H1 (cell line): ENCODE measurements at regions not wholly inside any gene's neighbourhood (a gene's known extent, or its start where the extent isn't known, plus 50 kb on each side); places are given as distances from the start of the nearest gene placed in this dataset.

Experiments
- CTCF ChIA-PET: fragments of 300-600 bp; sonication (Branson Sonifier 250); formaldehyde crosslinking; loops from one replicate; lab custom pipeline; 2021; ENCODE audit not compliant: partially characterized antibody; lab: Charles Lee
- POLR2A ChIA-PET: fragments of 300-600 bp; sonication (Branson Sonifier 250); formaldehyde crosslinking; loops from one replicate; lab custom pipeline; 2021; ENCODE audit warnings: inconsistent platforms; ENCODE audit not compliant: partially characterized antibody; lab: Charles Lee
- DNase-seq, 2 experiments: peaks; one replicate each; pipeline versions ENCODE4 v3.0.0 to v3.0.0-alpha.2; 2010 to 2022; ENCODE audit warnings: low spot score in 2 of 2, low read depth in 1 of 2, mixed read lengths in 1 of 2
- FAIRE-seq: peaks from 2 replicates; lab custom pipeline; 2011; peaks lifted over from hg19 to GRCh38; lab: Jason Lieb, UNC
- H2AFZ ChIP-seq: 2 replicates; pipeline ENCODE4 v1.8.1; 2012; ENCODE audit warnings: low read length, inconsistent platforms
- H2AK5ac ChIP-seq: 2 replicates; pipeline ENCODE4 v1.6.1; 2013; ENCODE audit warnings: low read depth, low read length
- H2BK120ac ChIP-seq: replicated peaks from 2 replicates; pipeline ENCODE3; 2013; ENCODE audit warnings: low read depth, low read length, inconsistent platforms
- H2BK12ac ChIP-seq: 2 replicates; pipeline ENCODE4 v1.6.1; 2013; ENCODE audit warnings: low read depth, low read length
- H2BK15ac ChIP-seq: 2 replicates; pipeline ENCODE4 v1.6.1; 2013; ENCODE audit warnings: low read length
- H2BK20ac ChIP-seq: 2 replicates; pipeline ENCODE4 v1.6.1; 2013; ENCODE audit warnings: low read length
- H2BK5ac ChIP-seq: 2 replicates; pipeline ENCODE4 v1.6.1; 2013; ENCODE audit warnings: low read depth, low read length
- H3K14ac ChIP-seq: 2 replicates; pipeline ENCODE4 v1.6.1; 2013; ENCODE audit warnings: inconsistent platforms; ENCODE audit not compliant: insufficient read length
- H3K18ac ChIP-seq: 2 replicates; pipeline ENCODE4 v1.6.1; 2013; ENCODE audit warnings: low read length; ENCODE audit errors: extremely low read depth
- H3K23ac ChIP-seq: 2 replicates; pipeline ENCODE4 v1.6.1; 2013; ENCODE audit warnings: inconsistent platforms; ENCODE audit not compliant: insufficient read length
- H3K23me2 ChIP-seq: 2 replicates; pipeline ENCODE4 v1.6.1; 2013; ENCODE audit warnings: low read depth, low read length
- H3K27ac ChIP-seq: 2 replicates; pipeline ENCODE4 v1.6.1; 2011; ENCODE audit warnings: low read depth, low read length, inconsistent platforms
- H3K27me3 ChIP-seq, 4 experiments: replicated peaks in 1 of 4; 1 replicate in 1 of 4; 2 replicates in 3 of 4; pipeline versions ENCODE4 v1.6.1 to v1.8.1; 2011 to 2013; ENCODE audit warnings: low read length in 3 of 4, mild to moderate bottlenecking in 3 of 4, inconsistent platforms in 2 of 4, mixed read lengths in 2 of 4, moderate library complexity in 1 of 4; ENCODE audit not compliant: control insufficient read depth in 3 of 4, insufficient read depth in 3 of 4; ENCODE audit errors: extremely low read depth in 1 of 4
- H3K36me3 ChIP-seq, 4 experiments: 2 replicates each; pipeline versions ENCODE4 v1.6.1 to v1.8.1; 2011 to 2013; ENCODE audit warnings: mild to moderate bottlenecking in 4 of 4, low read length in 3 of 4, moderate library complexity in 2 of 4, control low read depth in 1 of 4, inconsistent platforms in 1 of 4; ENCODE audit not compliant: insufficient read depth in 4 of 4, control insufficient read depth in 2 of 4
- H3K4ac ChIP-seq: replicated peaks from 2 replicates; pipeline ENCODE3; 2013; ENCODE audit warnings: low read length, low read depth, mixed read lengths, inconsistent platforms; ENCODE audit not compliant: insufficient read length
- H3K4me1 ChIP-seq, 4 experiments: replicated peaks in 1 of 4; 1 replicate in 1 of 4; 2 replicates in 3 of 4; pipeline versions ENCODE4 v1.6.1 to v1.8.1; 2011 to 2013; ENCODE audit warnings: low read length in 3 of 4, inconsistent platforms in 2 of 4, mixed read lengths in 1 of 4; ENCODE audit not compliant: insufficient read depth in 4 of 4, control insufficient read depth in 3 of 4
- H3K4me2 ChIP-seq, 2 experiments: 2 replicates each; pipeline versions ENCODE4 v1.6.1 to v1.8.1; 2011 to 2013; ENCODE audit warnings: low read depth in 2 of 2, low read length in 2 of 2, control low read depth in 1 of 2, inconsistent platforms in 1 of 2, mild to moderate bottlenecking in 1 of 2; ENCODE audit not compliant: insufficient read depth in 1 of 2
- H3K4me3 ChIP-seq, 4 experiments: fragments of 200-600, 300-600 bp in 1 of 4; sonication (generic), shearing (Covaris generic), sonication (Bioruptor Twin) in 1 of 4; 2 replicates each; pipeline versions ENCODE4 v1.5.1 to v1.8.1; 2011 to 2016; ENCODE audit warnings: low read length in 4 of 4, low read depth in 3 of 4, control low read depth in 2 of 4, inconsistent platforms in 2 of 4, mild to moderate bottlenecking in 2 of 4, mixed read lengths in 1 of 4, moderate library complexity in 1 of 4; ENCODE audit not compliant: insufficient read depth in 2 of 4; ENCODE audit errors: extremely low read depth in 1 of 4
- H3K56ac ChIP-seq: replicated peaks from 2 replicates; pipeline ENCODE3; 2013; ENCODE audit warnings: low read depth, mild to moderate bottlenecking, mixed read lengths, low read length, inconsistent platforms; ENCODE audit not compliant: insufficient read length
- H3K79me1 ChIP-seq: 2 replicates; pipeline ENCODE4 v1.6.1; 2013; ENCODE audit warnings: low read depth, low read length, control low read depth
- H3K79me2 ChIP-seq, 2 experiments: 2 replicates each; pipeline versions ENCODE4 v1.6.1 to v1.8.1; 2012 to 2013; ENCODE audit warnings: low read length in 2 of 2, mild to moderate bottlenecking in 2 of 2, inconsistent platforms in 1 of 2; ENCODE audit not compliant: insufficient read depth in 2 of 2, control insufficient read depth in 1 of 2
- H3K9ac ChIP-seq, 4 experiments: replicated peaks in 1 of 4; 1 replicate in 1 of 4; 2 replicates in 3 of 4; pipeline versions ENCODE4 v1.6.1 to v1.8.1; 2011 to 2013; ENCODE audit warnings: low read depth in 3 of 4, low read length in 3 of 4, control low read depth in 2 of 4, mild to moderate bottlenecking in 2 of 4, moderate library complexity in 2 of 4, inconsistent platforms in 1 of 4; ENCODE audit errors: extremely low read depth in 1 of 4
- H3K9me3 ChIP-seq, 2 experiments: 2 replicates each; pipeline versions ENCODE4 v1.6.1 to v1.8.1; 2012 to 2013; ENCODE audit warnings: mild to moderate bottlenecking in 2 of 2, moderate library complexity in 2 of 2, control low read depth in 1 of 2, inconsistent platforms in 1 of 2, low read depth in 1 of 2, low read length in 1 of 2, mixed read lengths in 1 of 2; ENCODE audit not compliant: insufficient read depth in 2 of 2
- H4K20me1 ChIP-seq, 2 experiments: replicated peaks in 1 of 2; 2 replicates each; pipeline versions ENCODE3 to v1.8.1; 2011 to 2013; ENCODE audit warnings: inconsistent platforms in 2 of 2, low read length in 2 of 2, mild to moderate bottlenecking in 1 of 2; ENCODE audit not compliant: insufficient read depth in 2 of 2, control insufficient read depth in 1 of 2
- H4K5ac ChIP-seq: 2 replicates; pipeline ENCODE4 v1.6.1; 2013; ENCODE audit warnings: low read length, low read depth, mixed read lengths, inconsistent platforms; ENCODE audit not compliant: insufficient read length
- H4K8ac ChIP-seq: 2 replicates; pipeline ENCODE4 v1.8.0; 2013; ENCODE audit warnings: mild to moderate bottlenecking, moderate library complexity, low read length, inconsistent platforms; ENCODE audit not compliant: insufficient read depth; ENCODE audit errors: extremely low read depth
- H4K91ac ChIP-seq: replicated peaks from 2 replicates; pipeline ENCODE3; 2013; ENCODE audit warnings: low read length, mixed read lengths, inconsistent platforms; ENCODE audit not compliant: insufficient read length
- CBX5 ChIP-seq: fragments of 300-800, 300-1000 bp; sonication (generic); IDR thresholded peaks from 2 replicates; pipeline ENCODE4 v1.7.1; 2016; ENCODE audit warnings: antibody characterized with exemption, low read length, low read depth
- EGR1 ChIP-seq: IDR thresholded peaks from 2 replicates; pipeline ENCODE4 v1.6.1; 2011; ENCODE audit warnings: low read depth, low read length, borderline replicate concordance
- KDM1A ChIP-seq: fragments of 200-600, 300-600 bp; sonication (generic); IDR thresholded peaks from 2 replicates; pipeline ENCODE4 v1.7.1; 2016; ENCODE audit warnings: mild to moderate bottlenecking, low read length, borderline replicate concordance
- KDM4A ChIP-seq: IDR thresholded peaks from one replicate; pipeline ENCODE4 v1.7.1; 2012; ENCODE audit warnings: low read depth, mild to moderate bottlenecking, moderate library complexity, low read length, inconsistent platforms; ENCODE audit not compliant: severe bottlenecking
- NANOG ChIP-seq: IDR thresholded peaks from 2 replicates; pipeline ENCODE4 v1.6.1; 2011; ENCODE audit warnings: low read length, low read depth, mild to moderate bottlenecking, inconsistent platforms; ENCODE audit not compliant: insufficient read depth, poor library complexity, severe bottlenecking
- PHF8 ChIP-seq: fragments of 200-600 bp; sonication (generic); conservative IDR thresholded peaks from 2 replicates; pipeline ENCODE4 v1.7.1; 2012; ENCODE audit warnings: low read depth, mild to moderate bottlenecking, inconsistent platforms, low read length, moderate library complexity
- SIRT6 ChIP-seq: IDR thresholded peaks from one replicate; pipeline ENCODE4 v1.7.1; 2012; ENCODE audit warnings: low read length, inconsistent platforms
- SRF ChIP-seq: IDR thresholded peaks from 2 replicates; pipeline ENCODE4 v1.6.1; 2011; ENCODE audit warnings: mild to moderate bottlenecking, low read depth, low read length, moderate library complexity
- WGBS, 2 experiments: shearing (Covaris generic) in 1 of 2; methylation state at CpG; one replicate each; pipeline versions ENCODE4 v1.1.6 to v1.1.7; 2013 to 2015; ENCODE audit warnings: low lambda C conversion rate in 2 of 2, mixed read lengths in 2 of 2, inconsistent platforms in 1 of 2, low coverage in 1 of 2, missing lambda C conversion rate in 1 of 2; ENCODE audit not compliant: insufficient replicate concordance in 2 of 2, insufficient coverage in 1 of 2, insufficient read length in 1 of 2; ENCODE audit errors: extremely low coverage in 1 of 2, missing lambda C conversion rate in 1 of 2; 5-methylcytosine and 5-hydroxymethylcytosine counted together
- TF ChIP-seq, protein P1 (sequence below): IDR thresholded peaks from 2 replicates; pipeline ENCODE4 v1.6.1; 2011; ENCODE audit warnings: low read depth, mild to moderate bottlenecking, low read length; ENCODE audit not compliant: insufficient read depth
- TF ChIP-seq, protein P2 (sequence below): IDR thresholded peaks from 2 replicates; pipeline ENCODE4 v1.6.1; 2012; ENCODE audit warnings: inconsistent platforms

DNA sequence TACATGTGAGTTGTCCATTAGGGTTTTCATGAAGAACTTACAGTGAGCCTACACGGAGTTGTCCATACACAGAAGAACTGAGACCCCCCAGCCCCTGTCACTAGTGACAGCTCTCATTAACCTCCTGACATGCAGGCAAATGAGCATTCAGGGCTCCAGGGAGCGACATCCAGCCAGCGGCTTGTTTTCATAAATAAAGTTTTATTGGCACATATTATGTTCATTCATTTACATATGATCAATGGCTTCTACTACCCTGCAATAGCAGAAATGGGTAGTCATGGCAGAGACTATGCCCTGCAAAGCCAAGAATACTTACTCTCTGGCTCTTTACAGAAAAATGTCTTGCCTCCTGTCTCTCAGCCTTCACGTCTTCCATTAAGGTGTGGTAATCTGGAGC, 553.5 kb downstream of the EDEM1 start:
- no peak for FAIRE-seq
- no peak overlapping the region for H2BK120ac ChIP-seq
- no peaks in the 10 kb centered on the region for H3K9me3 ChIP-seq
- H3K79me1 ChIP-seq, result no peaks in the 10 kb centered on the region
- no peak overlapping the region for H4K8ac ChIP-seq
- no peak overlapping the region for H3K14ac ChIP-seq
- TF ChIP-seq, protein P1, sequence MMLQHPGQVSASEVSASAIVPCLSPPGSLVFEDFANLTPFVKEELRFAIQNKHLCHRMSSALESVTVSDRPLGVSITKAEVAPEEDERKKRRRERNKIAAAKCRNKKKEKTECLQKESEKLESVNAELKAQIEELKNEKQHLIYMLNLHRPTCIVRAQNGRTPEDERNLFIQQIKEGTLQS, result no peak
- no peak for TF ChIP-seq CBX5
- no peak for TF ChIP-seq EGR1
- TF ChIP-seq SIRT6, result no peak
- TF ChIP-seq KDM1A, result no peak
- TF ChIP-seq SRF, result no peak
- no peak for TF ChIP-seq NANOG
- TF ChIP-seq KDM4A, result no peak
- TF ChIP-seq, protein P2, sequence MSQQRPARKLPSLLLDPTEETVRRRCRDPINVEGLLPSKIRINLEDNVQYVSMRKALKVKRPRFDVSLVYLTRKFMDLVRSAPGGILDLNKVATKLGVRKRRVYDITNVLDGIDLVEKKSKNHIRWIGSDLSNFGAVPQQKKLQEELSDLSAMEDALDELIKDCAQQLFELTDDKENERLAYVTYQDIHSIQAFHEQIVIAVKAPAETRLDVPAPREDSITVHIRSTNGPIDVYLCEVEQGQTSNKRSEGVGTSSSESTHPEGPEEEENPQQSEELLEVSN, result no peak
- TF ChIP-seq PHF8, result no peak
- H3K9ac ChIP-seq, result no peak overlapping the region
- H2BK20ac ChIP-seq, result no peak overlapping the region
- DNase-seq, result no peak
- 93% methylated on average over 4 of the region's 4 CpGs; no CpG with 5 or more reads in 1 of the 2 experiments for WGBS, 2 experiments
- no peak overlapping the region for H4K91ac ChIP-seq
- H3K23ac ChIP-seq, result no peak overlapping the region
- H3K4me1 ChIP-seq, result no peaks in the 10 kb centered on the region
- H3K18ac ChIP-seq, result no peak overlapping the region
- H3K27ac ChIP-seq, result no peak overlapping the region
- no peak overlapping the region for H2AFZ ChIP-seq
- H3K4me2 ChIP-seq, result no peak overlapping the region
- H3K27me3 ChIP-seq, result no peaks in the 10 kb centered on the region
- ChIA-PET CTCF (interaction anchor here (0.8 to 1.2 kb wide), 2 partner anchors 10 kb away, joined by 4 to 5 read pairs; no protein-coding TSS in a partner anchor), POLR2A (no interaction called here)
- no peak overlapping the region for H2BK15ac ChIP-seq
- H3K4ac ChIP-seq, result no peak overlapping the region
- no peak overlapping the region for H2BK5ac ChIP-seq
- H3K36me3 ChIP-seq, result no peaks in the 10 kb centered on the region
- no peaks in the 10 kb centered on the region for H3K23me2 ChIP-seq
- H3K79me2 ChIP-seq, result no peaks in the 10 kb centered on the region
- H3K56ac ChIP-seq, result no peak overlapping the region
- H4K20me1 ChIP-seq, result no peaks in the 10 kb centered on the region
- no peak overlapping the region for H3K4me3 ChIP-seq
- H2AK5ac ChIP-seq, result no peak overlapping the region
- no peak overlapping the region for H2BK12ac ChIP-seq
- no peak overlapping the region for H4K5ac ChIP-seq
